GM23248 (cell line): ENCODE measurements at regions not wholly inside any gene's neighbourhood (a gene's known extent, or its start where the extent isn't known, plus 50 kb on each side); places are given as distances from the start of the nearest gene placed in this dataset.

Experiments used
- EZH2 ChIP-seq: fragments of 200-600 bp; sonication (generic); IDR thresholded peaks from 2 replicates; pipeline ENCODE4 v1.6.1; 2018; ENCODE audit warnings: antibody characterized with exemption, mild to moderate bottlenecking; ENCODE audit not compliant: insufficient read depth, poor library complexity, severe bottlenecking
- EZH2phosphoT487 ChIP-seq: fragments of 200-600 bp; sonication (generic); IDR thresholded peaks from 2 replicates; pipeline ENCODE4 v1.6.1; 2018; ENCODE audit warnings: antibody characterized with exemption, moderate library complexity, mild to moderate bottlenecking, low read depth; ENCODE audit not compliant: insufficient read depth

- TF ChIP-seq EZH2 (no peak), EZH2phosphoT487 (no peak)
Measured at GRCh38 chr3:22994781-22995180, 208.3 kb upstream of the UBE2E2 start.
